ENCODE measurements at regions not wholly inside any gene's neighbourhood (a gene's known extent, or its start where the extent isn't known, plus 50 kb on each side); places are given as distances from the start of the nearest gene placed in this dataset.

DNA sequence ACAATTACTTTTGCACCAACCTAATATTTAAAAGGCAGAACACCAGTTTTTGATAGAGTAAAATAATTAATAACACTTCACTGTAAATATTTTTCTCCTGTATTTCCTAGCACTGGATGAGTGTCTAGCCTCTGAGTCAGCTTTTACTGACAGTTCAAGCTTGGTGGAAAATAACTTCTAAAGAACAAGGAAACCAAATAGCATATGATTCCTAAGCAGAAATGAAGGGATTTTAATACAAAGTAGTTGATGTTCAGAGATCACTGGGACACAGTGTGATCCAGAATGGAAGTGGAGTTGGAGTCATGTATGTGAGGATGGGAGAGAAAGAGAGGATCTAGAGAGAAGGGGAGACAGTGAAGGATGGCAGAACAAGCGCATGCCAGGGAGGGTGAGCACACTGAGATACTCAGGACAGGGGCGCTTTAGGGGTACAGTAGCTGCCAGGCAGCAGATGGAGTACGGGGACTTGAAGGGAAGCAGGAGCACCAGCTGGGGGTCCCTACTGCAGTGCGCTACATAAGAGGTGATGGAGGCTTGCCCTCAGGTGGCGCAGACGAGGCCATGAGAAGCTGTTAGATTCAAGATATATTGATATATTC is 117.9 kb upstream of the KLF6 start:
- TF ChIP-seq, protein P1, sequence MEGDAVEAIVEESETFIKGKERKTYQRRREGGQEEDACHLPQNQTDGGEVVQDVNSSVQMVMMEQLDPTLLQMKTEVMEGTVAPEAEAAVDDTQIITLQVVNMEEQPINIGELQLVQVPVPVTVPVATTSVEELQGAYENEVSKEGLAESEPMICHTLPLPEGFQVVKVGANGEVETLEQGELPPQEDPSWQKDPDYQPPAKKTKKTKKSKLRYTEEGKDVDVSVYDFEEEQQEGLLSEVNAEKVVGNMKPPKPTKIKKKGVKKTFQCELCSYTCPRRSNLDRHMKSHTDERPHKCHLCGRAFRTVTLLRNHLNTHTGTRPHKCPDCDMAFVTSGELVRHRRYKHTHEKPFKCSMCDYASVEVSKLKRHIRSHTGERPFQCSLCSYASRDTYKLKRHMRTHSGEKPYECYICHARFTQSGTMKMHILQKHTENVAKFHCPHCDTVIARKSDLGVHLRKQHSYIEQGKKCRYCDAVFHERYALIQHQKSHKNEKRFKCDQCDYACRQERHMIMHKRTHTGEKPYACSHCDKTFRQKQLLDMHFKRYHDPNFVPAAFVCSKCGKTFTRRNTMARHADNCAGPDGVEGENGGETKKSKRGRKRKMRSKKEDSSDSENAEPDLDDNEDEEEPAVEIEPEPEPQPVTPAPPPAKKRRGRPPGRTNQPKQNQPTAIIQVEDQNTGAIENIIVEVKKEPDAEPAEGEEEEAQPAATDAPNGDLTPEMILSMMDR (IDR thresholded peaks at IDR 0.05): no peak
- TF ChIP-seq POLR2A (IDR thresholded peaks at IDR 0.05) (no peak), EP300 (IDR thresholded peaks at IDR 0.05) (no peak), POLR2AphosphoS5 (IDR thresholded peaks at IDR 0.05) (no peak)
